NCI-H1436 treated with DMSO at 0.1 percent for 48 hours (cell line): ENCODE measurements at regions not wholly inside any gene's neighbourhood (a gene's known extent, or its start where the extent isn't known, plus 50 kb on each side); places are given as distances from the start of the nearest gene placed in this dataset.
A peak's percentile ranks its signal among the peaks of the same experiment; 100 is the strongest.

ENCODE experiments used
- DNase-seq: peaks from one replicate; lab custom pipeline; 2025; lab: John Stamatoyannopoulos, UW

DNA sequence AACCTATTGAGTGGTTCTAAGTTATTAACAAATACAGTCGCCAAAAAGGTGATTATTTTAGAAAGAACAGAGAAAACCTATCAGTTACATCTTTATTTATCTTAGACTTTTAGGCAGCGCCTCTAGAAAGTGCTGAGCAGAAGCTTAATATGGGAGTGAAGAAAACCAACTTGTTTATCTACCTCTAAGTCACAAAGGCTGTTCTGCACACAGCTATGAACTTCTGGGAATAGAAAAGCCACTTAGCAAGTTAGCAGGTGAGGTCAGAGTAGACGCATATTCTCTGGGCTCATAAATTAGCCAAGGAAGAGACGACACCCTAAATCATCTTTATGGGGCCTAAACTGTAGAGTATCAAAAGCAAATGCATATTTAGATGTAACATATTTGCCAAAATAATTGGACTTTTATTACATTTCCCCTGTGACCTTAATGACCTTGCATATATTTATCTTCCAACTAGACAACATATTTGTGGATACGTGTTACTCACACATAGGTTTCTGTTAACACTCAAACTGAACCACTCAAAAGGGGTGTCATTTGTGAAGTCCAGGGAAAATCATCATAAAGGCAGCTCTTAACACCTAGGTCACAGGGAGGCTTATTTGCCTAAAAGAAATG lies 267.1 kb downstream of the ADGB start:
- DNase-seq = no peak

DNA sequence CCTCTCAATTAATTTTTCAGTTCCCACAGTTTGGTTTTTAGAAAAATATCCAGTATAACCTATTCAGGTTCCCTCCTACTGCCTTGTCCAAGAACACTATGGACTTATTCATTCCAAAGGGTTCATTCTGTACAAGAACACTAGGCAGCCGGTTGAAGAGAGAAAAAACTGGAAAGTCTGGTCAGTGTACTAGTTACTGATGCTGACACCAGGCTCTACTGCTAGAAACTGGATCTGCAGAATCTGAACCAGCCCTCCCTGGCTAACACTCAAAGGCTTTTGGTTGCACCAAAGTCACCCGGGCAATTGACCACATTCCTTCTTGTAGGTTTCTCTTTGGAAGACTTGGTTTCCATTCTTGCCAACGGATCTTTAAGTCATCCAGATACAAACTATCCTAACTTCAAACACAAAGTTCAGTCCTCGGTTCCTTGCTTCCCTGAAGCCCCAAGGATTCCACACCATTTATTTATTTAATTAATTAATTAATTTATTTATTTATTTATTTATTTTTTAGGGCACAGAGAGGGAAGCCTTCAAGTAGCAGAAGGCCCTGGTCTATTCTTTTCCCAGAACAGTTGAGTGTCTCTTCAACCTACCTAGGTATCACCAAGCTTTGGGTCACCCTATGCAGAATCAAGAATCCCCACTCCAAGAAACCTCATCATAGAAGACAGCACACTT lies 268.1 kb downstream of the ADGB start:
- DNase-seq = no peak

DNA sequence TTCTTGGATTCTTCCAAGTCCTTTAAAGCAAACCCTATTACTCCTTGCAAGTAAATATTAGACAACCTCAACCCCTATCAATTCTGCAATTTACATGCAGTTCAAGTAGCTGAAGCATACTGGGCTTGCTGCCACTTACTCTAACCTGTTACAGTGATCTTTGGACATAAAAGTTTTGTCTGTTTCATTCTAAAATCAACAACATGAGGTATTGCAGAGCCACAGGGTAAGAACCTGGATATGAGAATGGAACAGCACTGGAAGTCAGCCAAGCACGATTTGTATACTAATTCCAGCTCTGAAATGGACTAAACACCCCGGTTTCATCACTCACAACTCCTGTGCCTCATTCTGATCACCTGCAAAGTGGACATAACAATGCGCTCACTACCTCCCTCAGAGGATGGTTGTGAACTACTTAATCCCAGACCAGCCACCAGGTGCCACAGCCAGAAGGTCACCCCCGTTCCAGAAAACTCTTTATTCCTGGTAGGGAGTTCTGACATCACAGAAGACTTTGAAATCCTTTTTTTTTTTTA lies 270.0 kb downstream of the ADGB start:
- no peak for DNase-seq

DNA sequence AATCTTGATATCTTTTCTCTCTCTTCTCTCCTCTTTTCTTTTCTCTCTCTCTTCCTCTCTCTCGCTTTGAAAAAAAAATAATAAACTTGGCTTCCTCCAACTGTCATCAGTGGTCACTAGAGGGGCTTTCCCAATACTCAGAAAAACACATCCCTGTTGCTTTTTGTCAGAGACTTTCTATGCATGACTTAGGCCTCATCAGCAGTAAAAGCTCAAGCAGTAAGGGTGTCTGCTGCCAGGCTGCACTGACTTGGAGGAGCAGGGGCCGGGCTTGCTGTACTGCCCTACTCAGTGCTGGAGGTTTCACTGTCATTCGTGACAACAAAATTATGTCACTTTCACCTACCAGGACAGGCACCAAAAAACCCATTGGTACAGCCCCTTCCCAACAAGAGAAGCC lies 272.0 kb downstream of the ADGB start:
- DNase-seq = no peak

DNA sequence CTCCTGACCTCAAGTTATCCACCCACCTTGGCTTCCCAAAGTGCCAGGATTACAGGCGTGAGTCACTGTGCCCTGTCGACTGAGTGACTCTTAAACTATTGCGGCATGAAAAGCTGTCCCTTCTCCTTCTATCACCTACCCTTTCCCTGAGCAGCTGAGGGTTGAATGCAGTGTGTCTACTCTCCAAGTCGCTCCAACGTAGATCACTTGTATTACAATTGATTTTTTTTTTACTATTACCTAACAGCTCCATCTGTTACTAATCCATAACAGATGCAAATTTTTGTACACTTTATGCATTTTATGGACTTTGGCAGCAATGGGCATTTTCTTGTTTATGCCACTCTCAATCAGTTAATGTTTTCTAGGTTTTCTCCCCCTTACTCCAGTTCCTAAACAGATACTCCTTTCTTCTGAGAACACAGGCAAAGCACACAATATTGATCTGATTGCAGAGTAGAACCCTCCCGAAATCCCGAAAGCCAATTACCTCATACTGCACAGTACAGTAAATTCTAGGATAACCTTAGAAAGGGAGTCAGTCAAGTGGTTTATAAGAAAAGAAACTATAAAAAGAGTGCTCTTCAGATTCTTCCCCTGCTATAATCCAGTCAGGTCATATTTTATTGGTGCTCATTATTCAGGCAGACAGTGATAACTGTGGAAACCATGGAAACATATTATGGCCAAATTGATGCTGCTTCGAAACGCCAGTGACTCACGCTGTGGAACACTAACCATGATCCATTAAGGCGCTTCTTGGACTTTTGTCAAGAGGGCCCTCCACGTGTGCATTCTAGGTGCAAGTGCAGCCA lies 273.0 kb downstream of the ADGB start:
- DNase-seq = peak; percentile 57

DNA sequence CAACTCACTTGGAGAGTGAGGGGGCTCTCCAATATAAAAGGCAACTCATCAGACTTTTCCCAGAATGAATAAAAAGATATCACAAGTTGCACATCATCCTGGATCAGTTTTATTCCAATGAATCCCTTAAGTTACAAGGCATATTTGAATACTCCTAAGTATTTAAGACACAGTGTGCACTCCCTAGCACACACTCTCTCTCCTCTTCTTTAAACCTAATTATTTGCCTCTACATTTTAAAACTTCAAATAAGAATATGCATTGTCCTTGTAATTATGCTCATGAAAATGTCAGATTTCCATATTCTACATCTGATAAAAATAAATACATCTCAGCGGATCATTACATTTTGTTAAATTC lies 273.6 kb downstream of the ADGB start:
- DNase-seq = no peak

DNA sequence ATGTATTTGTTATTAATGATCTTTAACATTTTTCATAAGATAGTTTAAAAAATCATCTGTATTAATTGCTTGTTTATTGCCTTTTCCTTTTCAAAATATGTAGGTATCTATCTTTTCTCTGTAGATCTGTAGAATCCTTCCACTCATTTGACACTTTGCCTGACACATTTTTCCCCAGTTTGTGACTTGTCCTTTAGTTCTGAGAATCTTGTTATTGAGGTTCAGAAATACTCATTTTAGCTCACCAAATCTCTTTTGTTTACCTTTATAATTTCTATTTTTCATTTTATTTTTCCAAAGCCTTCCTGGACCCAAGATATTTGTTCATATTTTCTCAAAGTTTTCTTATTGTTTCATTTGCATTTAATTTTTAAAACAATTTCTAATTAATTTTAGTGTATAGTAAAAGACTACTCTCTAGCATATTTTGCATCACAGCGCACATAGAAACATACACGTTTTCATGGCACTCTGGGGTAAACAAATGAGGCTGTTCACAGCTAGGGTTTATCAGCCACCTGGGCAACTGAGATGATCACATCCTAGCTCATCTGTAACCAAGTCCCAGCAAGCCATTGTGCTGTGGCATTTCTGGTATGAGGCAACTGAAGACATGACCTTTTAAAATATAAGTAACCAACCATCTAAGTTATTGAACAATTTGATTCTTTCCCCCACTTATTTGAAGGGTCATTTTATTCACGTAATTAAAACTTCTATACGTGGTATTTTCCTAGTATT lies 275.7 kb downstream of the ADGB start:
- DNase-seq = no peak

DNA sequence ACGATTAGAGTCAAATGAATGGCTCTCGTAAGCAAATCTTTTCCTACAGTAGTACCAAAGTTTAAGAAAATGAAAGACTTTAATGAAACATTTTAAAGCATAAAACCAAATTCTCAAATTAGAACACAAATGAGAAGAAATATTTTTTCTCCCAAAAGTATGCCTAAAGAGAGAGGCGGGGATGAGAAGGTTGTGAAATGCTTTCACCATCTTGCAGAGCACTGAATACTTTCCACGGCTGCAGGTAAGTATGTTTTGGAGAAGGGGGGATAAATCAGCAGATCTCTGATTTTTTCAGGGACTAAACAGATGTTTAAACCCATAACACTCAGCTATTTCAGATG lies 277.1 kb downstream of the ADGB start:
- DNase-seq = no peak

DNA sequence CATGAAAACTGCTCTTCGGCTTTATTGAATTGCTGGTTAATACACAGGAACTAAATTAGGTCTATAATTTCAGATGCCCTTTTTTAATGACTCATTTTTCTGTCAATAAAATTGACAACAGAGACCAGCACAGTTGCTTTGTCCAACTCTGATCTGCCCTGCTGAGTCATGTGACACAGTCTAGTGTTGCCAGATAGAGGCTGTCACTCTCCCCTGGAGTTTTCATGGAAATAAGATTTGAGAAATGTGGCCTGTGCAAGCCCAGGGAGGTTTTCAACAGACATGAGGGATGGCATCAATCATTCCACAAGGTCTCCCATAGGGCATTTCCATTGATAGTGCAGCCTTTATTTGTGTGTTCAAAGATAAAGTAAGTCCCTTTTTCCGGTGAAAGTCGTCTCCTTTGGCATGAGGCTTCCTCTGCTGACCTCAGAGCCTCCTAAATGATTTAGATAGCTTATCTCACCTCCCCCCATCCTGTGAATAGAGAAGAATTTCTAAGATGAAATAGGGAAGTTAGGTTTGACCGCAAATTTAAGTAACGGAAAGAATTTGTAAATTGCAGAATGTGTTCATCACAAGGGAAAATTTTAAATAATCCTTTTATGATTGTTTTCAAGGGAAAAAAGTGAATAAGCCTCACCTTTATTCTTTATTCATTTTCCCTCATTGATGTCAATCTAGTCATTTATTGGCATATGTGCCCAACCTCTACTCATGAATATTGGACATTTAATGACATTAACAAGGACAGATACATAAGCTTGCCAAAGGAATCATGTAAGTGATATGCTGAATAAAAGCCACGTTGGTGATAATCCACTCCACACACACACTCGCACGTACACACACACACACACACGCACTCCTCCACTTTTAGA lies 277.7 kb downstream of the ADGB start:
- DNase-seq = no peak

DNA sequence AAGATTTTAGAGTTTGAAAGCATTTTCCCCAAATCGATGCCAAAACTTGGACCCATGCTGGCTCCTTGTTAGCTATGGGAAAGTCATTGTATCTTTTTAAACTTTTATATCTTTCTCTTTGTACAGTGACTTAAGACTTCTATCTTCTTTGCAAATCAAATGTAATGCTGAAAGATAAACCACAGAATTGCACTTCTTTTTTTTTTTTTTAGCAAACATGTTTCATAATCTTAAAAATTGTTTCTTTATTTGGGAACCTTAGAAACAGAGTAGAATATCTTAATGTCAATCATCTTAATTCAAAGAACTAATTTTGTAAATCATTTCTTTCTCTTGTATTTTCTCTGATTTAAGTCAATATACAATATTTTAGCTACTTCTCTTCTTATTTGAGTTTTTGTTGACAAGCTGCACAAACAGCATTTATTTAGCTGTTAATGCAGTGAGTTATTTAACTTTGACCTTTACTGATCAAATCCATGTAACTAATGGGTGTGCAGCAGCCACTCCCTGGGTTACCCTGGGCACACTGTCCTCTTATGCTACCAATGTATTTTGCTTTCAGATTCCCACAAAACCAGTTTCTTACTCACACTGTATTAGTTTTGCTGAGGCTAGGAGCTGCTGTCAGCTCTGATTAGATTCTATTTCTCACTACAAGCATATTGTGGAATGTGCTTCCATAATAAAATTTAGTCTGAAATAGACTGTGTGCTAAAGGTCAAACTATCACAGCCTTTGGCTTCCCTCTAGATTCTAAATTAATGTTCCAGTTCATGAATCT lies 279.6 kb downstream of the ADGB start:
- DNase-seq = no peak

DNA sequence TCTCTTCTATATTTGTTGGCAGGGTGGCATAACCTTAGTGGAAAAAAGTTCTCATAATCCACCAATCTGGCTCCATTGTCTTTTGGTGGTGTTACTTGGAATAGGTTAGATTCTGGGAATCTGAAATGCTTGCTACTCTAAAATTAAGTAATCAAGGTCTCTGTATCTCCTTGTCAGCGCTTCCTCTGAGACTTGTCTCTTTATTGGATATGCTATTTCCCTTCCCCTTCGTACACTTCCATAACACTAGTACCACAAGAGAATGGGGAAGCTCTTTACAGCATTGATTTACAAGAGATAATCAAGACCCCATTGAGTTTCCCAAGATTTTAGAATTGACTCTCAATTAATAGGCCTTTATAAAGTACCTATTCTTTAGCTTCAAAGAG lies 280.2 kb downstream of the ADGB start:
- no peak for DNase-seq

DNA sequence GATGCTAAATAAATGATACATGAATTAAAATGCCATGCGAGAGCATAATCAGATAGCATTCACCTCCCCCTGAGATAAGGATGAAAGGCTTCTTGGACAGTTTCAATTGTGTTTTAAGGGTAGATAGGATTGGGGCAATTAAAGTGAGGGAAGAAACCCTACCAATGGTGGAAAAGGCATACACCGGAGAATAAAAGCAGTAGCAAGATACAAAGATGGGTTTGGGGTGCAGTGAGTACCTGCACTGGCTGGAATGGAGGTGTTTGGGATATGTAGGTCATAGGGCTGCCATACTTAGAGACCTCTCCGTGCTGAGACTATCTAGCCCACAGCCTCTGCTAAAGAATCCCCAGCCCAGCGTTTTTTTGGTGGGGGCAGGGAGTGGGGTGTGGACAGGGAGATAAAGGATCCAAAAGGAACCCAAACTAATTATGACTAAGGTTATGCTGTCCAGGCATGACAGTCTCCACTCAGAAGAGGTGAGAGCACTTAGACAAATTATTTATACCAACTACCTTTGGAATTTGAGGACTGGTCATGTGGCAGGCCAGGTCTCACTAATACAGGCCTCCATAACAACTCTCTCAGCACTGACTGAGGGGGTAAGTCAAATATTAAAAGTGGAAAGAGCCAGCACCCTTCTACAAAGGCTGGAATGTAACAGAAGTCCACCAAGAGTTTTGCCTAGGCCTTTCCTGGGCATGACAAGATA lies 280.8 kb downstream of the ADGB start:
- no peak for DNase-seq

DNA sequence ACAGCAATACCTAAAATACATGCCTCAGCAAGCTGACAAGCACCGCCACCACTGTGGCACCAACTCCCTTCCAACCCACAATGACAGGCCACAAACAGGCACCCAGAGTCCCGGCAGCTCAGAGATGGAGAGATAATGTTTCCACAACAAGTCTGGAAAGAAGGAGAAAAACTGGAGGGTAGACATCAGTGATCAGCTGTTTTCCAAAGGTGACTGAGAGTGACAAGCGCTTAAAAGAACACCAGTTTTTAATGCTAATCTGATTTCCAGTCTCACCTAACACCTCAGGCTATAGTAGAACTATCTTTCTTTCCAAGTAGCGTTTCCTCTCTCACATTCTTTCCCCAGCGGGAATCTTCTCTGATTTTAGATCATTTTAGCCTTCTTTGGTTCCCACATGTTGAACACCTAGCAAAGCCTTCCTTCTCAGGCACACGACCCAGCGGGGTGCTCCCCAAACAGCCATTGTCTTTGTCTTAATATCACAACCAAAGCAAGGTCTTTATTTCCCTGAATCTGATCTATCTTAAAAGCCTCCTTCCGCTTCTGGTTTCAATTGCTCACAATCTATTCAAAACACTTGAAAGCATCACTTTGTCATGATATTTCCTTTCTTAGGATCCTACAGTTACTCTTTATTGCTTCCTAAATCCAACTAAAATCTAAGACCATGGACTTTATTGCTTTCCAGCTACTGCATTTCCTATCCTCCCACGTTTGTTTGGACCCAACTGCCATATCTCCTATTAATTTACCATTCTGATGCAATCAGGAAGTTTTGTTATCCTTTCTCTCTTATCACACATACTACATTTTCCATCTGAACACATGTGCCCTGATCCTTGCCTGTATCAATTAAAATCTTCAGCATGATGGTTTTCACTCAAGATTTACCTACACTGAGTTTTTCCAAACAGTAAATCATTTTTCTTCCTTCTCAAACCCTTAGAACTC lies 282.7 kb downstream of the ADGB start:
- no peak for DNase-seq

DNA sequence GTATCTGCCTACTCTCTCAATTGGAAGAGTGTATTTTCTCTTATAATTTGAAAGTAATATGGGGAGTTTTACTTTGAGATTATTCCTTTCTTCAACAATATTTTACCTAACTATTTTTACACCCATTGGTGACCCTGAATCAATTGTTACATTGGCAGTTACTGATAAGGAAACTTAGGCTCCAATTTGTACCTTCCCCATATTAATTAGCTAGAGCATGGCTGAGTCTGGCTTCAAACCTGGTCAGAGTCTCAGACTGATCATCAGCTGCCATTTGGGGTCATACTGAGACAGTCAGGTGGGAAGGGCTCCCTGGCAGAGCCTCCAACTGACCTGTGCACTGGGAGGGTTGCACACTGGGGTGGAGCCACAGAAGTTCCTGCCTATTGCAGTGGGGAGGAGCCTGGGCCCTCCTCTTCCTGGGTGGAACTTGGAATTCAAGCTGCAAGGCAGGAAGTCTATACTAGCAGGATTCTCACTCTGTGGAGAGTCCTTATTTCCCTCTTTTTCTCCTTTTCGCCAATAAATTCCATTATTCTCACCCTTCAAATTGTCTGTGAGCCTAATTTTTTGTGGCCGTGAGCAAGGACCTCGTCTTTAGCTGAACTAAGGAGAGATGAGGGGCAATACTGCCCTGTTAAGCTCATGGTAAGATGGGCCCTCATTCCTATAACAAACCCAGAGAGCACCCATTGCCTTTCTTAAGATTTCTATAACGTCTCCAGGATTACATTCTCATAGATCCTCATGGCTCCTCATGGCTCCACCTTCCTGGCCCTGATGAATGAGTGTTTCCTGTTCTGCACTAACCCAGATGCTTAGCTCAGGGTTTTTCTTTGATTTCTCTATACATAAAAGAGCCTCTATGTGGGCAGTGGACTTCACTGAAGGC lies 285.1 kb downstream of the ADGB start:
- no peak for DNase-seq

DNA sequence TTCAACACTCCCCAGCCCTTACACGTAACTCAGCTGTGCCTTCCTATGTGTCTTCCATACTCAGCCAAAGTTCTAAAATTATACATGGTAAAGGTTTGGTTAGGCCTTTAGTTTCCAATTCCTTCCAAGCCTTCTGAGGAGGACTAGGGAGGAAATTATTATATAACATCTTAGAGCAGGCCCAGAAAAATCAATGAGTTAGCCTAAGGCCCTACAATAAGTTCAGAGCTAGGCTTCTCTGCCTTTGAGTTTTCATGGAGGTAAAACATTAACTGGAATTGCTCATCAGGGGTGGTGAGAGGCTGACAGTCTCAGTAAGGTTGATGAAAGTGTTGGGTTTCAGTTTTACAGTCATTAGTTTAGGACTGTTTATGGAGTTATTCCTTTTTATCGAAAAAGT lies 286.0 kb downstream of the ADGB start:
- no peak for DNase-seq

DNA sequence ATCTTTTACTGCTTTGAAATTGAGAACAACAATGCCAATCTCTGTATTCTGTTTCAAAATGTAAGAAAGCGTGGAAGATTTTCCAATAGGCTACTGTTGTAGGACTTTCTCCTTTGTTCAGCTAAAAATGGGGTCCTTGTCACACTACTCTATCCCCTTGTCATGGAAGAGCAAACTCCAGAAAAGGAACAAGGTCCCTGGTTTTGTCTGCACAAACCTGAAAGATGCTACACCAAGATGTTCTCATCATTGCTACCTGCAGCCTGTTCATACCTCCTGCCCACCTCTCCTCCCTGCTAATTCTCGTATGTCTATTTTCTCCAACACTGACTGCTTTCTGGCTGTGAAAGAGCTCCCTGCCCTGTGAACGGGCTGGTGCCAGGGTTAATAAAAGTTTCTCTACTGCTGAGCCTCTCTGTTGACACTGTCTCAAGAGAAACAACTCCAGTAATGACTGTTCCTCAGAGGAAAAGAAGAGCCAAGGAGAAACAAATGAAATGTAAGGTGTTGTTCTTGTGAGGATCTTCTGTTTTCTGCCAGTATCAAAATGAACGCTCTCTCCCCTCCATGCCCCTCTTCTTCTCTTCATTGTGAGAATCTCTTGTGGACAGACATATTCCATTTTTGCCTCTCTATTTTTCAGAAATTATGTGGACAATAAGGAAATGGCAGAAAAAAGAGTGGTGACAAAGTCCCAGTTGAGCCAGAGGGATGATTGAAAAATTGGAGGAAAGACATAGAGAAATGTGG lies 287.1 kb downstream of the ADGB start:
- DNase-seq = no peak
